ENCODE measurements at regions not wholly inside any gene's neighbourhood (a gene's known extent, or its start where the extent isn't known, plus 50 kb on each side); places are given as distances from the start of the nearest gene placed in this dataset.

GRCh38 chr11:103798446-103798845, 238.0 kb upstream of the DDI1 start:
- TF ChIP-seq, protein P1, sequence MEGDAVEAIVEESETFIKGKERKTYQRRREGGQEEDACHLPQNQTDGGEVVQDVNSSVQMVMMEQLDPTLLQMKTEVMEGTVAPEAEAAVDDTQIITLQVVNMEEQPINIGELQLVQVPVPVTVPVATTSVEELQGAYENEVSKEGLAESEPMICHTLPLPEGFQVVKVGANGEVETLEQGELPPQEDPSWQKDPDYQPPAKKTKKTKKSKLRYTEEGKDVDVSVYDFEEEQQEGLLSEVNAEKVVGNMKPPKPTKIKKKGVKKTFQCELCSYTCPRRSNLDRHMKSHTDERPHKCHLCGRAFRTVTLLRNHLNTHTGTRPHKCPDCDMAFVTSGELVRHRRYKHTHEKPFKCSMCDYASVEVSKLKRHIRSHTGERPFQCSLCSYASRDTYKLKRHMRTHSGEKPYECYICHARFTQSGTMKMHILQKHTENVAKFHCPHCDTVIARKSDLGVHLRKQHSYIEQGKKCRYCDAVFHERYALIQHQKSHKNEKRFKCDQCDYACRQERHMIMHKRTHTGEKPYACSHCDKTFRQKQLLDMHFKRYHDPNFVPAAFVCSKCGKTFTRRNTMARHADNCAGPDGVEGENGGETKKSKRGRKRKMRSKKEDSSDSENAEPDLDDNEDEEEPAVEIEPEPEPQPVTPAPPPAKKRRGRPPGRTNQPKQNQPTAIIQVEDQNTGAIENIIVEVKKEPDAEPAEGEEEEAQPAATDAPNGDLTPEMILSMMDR (conservative IDR thresholded peaks at IDR 0.05; ENCODE audit: low read depth, low read length), result no peak
- H3K4me3 ChIP-seq (ENCODE audit: low read depth, low read length), result no peak overlapping the region
- no peak for DNase-seq (ENCODE audit: low read depth)

- no peak overlapping the region for H3K4me3 ChIP-seq (ENCODE audit: low read depth, low read length)
- DNase-seq (ENCODE audit: low read depth), result no peak
- TF ChIP-seq, protein P1 (conservative IDR thresholded peaks at IDR 0.05; ENCODE audit: low read depth, low read length), result no peak
These were observed 235.9 kb upstream of the DDI1 start for GRCh38 chr11:103800406-103801114.

- peak; percentile 73 for DNase-seq (ENCODE audit: low read depth)
- no peak overlapping the region for H3K4me3 ChIP-seq (ENCODE audit: low read depth, low read length)
- TF ChIP-seq, protein P1 (conservative IDR thresholded peaks at IDR 0.05; ENCODE audit: low read depth, low read length), result no peak
These were observed 233.4 kb upstream of the DDI1 start for GRCh38 chr11:103803062-103803461.

DNA sequence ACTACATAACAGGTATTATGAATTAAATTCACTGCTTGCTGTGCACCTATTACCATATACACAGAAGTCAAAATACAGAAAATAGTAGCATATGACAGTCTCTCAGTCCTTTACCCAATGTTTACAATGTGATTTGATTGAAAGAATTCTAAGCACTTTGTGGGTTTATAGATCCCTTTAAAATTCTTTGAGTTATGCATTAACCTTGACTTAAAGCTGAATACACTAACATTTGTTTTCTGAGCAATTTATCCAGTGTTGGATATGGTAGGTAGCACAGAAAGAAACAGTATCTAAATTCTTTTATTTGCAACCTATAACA, 230.8 kb upstream of the DDI1 start:
- peak; percentile 87 for DNase-seq (ENCODE audit: low read depth)
- TF ChIP-seq, protein P1 (conservative IDR thresholded peaks at IDR 0.05; ENCODE audit: low read depth, low read length), result no peak
- H3K4me3 ChIP-seq (ENCODE audit: low read depth, low read length), result peak overlapping the region; percentile 9

DNA sequence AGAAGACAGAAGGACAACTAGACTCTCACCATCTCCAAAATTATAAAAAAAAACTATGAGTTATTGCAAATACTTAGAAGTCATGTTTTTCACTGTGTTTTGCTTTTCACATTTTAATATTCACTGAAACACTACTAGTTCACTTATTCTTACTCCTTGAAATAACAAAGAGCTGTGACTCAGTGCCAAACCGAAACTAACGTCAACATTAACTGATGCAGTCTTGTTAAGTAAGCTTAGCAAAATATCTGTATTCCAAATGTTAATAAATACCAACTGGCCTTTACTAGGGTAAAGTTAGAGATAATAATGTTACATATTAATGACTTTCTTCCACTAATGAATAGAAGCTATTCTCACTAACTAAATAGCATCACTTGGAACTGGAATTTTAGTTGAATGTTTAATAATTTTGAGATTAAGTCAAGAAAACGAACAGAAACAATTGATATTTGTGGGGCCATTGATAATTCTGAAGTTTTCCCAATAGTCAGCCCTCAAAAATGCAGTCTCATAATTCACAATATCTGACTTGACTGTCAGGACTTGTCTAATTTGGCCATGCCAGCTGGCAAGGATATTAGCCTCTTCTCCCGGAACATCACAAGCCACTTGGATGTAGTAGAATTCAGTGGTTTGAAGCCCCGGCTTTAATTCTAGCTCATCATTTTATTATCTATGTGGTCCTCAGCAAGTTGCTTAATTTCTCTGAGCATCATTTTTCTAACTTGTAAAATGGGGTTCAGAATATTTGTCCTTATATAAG, 230.1 kb upstream of the DDI1 start:
- TF ChIP-seq, protein P1 (conservative IDR thresholded peaks at IDR 0.05; ENCODE audit: low read depth, low read length), result no peak
- peak overlapping the region; percentile 9 for H3K4me3 ChIP-seq (ENCODE audit: low read depth, low read length)
- peak; percentile 92 for DNase-seq (ENCODE audit: low read depth)

DNA sequence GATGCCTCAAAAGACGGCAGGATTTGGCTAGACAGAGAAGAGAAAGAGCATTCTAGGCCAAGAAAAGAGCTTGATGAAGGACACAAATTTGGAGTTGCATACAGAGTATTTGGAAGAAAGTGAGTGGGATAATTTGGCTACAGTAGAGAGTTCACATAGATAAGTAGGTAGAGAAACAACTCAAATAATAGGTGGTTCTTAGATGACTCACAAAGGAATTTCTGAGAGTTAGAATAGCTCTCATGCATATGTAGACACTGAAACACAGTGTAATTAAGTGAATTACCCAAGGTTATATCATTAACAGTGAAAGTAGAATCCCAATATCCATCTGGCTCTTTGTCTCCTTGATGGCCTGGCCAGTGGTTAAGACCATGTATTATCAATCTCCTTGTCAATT, 228.6 kb upstream of the DDI1 start:
- H3K4me3 ChIP-seq (ENCODE audit: low read depth, low read length), result no peak overlapping the region
- DNase-seq (ENCODE audit: low read depth), result peak; percentile 56

More for the DNA sequence above, 228.6 kb upstream of the DDI1 start:
- TF ChIP-seq, protein P1 (conservative IDR thresholded peaks at IDR 0.05; ENCODE audit: low read depth, low read length), result no peak

All from epithelial cell of proximal tubule (primary cell).